WI38 (cell line): ENCODE measurements at regions not wholly inside any gene's neighbourhood (a gene's known extent, or its start where the extent isn't known, plus 50 kb on each side); places are given as distances from the start of the nearest gene placed in this dataset.

ENCODE experiments used
- H3K4me3 ChIP-seq: 2 replicates; pipeline ENCODE4 v1.5.1; 2011; ENCODE audit warnings: low read depth, mild to moderate bottlenecking, control low read depth, low read length
- TF ChIP-seq, protein P1 (sequence below): IDR thresholded peaks from 2 replicates; pipeline ENCODE4 v1.5.1; 2012; ENCODE audit warnings: low read depth, mild to moderate bottlenecking, control low read depth, low read length

GRCh38 chr2:153068915-153069314 is 350.5 kb downstream of the ARL6IP6 start:
- no peak overlapping the region for H3K4me3 ChIP-seq
- TF ChIP-seq, protein P1, sequence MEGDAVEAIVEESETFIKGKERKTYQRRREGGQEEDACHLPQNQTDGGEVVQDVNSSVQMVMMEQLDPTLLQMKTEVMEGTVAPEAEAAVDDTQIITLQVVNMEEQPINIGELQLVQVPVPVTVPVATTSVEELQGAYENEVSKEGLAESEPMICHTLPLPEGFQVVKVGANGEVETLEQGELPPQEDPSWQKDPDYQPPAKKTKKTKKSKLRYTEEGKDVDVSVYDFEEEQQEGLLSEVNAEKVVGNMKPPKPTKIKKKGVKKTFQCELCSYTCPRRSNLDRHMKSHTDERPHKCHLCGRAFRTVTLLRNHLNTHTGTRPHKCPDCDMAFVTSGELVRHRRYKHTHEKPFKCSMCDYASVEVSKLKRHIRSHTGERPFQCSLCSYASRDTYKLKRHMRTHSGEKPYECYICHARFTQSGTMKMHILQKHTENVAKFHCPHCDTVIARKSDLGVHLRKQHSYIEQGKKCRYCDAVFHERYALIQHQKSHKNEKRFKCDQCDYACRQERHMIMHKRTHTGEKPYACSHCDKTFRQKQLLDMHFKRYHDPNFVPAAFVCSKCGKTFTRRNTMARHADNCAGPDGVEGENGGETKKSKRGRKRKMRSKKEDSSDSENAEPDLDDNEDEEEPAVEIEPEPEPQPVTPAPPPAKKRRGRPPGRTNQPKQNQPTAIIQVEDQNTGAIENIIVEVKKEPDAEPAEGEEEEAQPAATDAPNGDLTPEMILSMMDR, result no peak

GRCh38 chr2:153068052-153068451 is 349.6 kb downstream of the ARL6IP6 start:
- H3K4me3 ChIP-seq, result no peak overlapping the region
- TF ChIP-seq, protein P1, result no peak

GRCh38 chr2:153059338-153060052 is 341.1 kb downstream of the ARL6IP6 start:
- TF ChIP-seq, protein P1, result no peak
- H3K4me3 ChIP-seq, result no peak overlapping the region

GRCh38 chr2:153057743-153058142 is 339.3 kb downstream of the ARL6IP6 start:
- TF ChIP-seq, protein P1, result no peak
- H3K4me3 ChIP-seq, result no peak overlapping the region

GRCh38 chr2:153055182-153055581 is 336.8 kb downstream of the ARL6IP6 start:
- no peak overlapping the region for H3K4me3 ChIP-seq
- TF ChIP-seq, protein P1, result no peak

- H3K4me3 ChIP-seq, result no peak overlapping the region
- TF ChIP-seq, protein P1, result no peak
Observed at GRCh38 chr2:153052807-153053559, 334.6 kb downstream of the ARL6IP6 start.

DNA sequence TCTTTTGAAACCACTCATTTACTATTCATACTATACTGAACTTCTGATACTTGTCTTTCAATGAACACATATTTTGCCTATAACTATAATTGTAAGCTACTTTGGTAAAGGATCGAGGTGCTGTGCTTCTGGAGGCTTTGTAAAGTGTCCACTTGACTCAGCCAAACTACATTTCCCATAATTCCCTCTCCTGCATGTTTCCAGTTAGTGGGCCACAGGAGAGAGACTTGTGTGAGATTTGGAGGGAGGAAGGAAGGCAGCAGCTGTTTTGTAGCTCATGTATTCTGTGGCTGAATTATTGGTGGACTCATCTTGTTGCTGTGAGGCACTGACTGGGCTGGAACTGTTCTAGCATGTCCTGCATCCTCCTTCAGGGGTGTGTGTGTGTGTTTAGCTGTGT is 328.8 kb downstream of the ARL6IP6 start:
- TF ChIP-seq, protein P1, result no peak
- no peak overlapping the region for H3K4me3 ChIP-seq
